ENCODE measurements at regions not wholly inside any gene's neighbourhood (a gene's known extent, or its start where the extent isn't known, plus 50 kb on each side); places are given as distances from the start of the nearest gene placed in this dataset.
"Not testable (repeated sequence)": the region's sequence is repeated elsewhere in the genome, so short reads cannot be mapped to it uniquely, and the experiment has no call there.

- DNase-seq (ENCODE audit: low spot score): no peak
Measured at GRCh38 chr13:44814161-44814560, 175.1 kb downstream of the NUFIP1 start.

GRCh38 chr13:44812818-44813217, 176.5 kb downstream of the NUFIP1 start:
- DNase-seq (ENCODE audit: low spot score): no peak

GRCh38 chr13:44810061-44810840, 179.0 kb downstream of the NUFIP1 start:
- DNase-seq (ENCODE audit: low spot score): no peak

DNA sequence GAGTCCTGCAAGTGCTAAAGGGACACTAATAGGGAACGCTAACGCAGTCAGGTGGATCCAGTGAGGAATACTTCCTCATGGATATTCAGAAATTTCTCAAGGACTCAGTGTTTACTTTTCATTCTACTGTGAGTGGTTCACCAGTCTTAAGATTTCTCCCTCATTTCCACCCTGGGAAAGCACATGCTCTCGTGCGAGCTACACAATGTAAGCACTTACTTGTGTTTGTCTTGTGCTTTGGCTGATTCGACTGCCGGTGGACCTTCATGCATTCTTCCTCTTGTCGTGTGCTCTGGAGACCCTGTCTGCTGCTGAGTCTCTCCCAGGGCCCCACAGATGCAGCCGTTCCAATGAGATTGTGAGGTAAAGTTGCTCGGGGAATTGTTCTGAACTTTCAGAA, 180.1 kb downstream of the NUFIP1 start:
- no peak for DNase-seq (ENCODE audit: low spot score)

DNA sequence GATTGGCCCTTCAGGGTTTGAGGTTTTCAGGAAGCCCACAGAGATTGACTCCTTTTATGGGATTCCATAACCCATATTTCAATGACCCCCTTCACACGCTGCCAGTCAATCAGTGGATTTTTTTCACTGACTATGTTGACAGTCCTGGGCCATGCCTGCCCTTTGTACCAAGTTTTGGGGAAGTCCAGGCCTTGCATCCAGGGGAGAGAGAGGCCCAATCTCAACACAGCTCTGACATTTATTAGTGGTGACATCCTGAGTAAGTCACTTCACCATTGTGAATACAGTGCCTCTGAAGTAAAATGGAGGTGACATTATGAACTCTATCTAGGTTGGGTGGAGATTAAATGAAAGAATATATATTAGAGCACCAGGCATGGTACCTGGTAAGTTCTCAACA, 181.1 kb downstream of the NUFIP1 start:
- DNase-seq (ENCODE audit: low spot score): no peak

GRCh38 chr13:44807449-44808034, 181.7 kb downstream of the NUFIP1 start:
- no peak for DNase-seq (ENCODE audit: low spot score)

DNA sequence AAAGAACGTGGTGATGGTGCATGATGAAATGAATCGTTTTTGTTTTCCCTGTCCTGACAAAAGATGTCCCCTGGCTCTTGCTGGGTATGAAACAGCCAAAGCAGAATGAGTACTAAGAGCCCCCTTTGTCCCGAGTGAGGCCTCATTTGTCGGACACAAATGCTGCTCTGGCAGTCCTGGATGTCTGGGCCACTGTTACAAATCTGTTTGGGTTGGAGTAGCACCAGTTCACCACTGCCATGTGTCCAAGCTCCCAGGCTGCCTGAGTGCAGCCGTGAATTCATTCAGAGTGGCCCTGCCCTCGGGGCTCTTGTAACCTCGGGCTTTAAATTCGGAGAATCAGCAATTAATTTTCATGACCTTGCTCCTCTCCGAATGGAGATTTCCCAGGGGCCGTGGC, 182.4 kb downstream of the NUFIP1 start:
- DNase-seq (ENCODE audit: low spot score): no peak

GRCh38 chr13:44805585-44805984, 183.7 kb downstream of the NUFIP1 start:
- no peak for DNase-seq (ENCODE audit: low spot score)

DNA sequence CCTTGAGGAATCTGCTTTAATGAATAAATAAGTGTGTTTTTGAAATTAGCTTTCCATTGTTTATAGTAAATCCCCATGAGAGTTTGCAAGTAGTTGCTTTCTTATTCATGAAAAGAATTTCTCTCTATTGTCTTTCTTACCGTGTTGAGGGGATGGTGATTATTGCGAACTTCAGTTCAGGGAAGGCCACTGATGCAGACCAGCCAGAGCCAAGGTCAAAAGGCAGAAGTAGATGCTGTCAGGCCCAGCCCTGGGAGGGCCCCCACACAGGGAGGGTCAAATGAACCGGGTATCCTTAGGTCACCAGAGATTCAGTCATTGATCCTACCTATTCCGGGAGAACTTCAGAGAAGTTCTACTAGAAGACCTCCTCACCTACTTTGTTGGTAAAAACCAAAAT, 185.9 kb downstream of the NUFIP1 start:
- DNase-seq (ENCODE audit: low spot score): no peak

DNA sequence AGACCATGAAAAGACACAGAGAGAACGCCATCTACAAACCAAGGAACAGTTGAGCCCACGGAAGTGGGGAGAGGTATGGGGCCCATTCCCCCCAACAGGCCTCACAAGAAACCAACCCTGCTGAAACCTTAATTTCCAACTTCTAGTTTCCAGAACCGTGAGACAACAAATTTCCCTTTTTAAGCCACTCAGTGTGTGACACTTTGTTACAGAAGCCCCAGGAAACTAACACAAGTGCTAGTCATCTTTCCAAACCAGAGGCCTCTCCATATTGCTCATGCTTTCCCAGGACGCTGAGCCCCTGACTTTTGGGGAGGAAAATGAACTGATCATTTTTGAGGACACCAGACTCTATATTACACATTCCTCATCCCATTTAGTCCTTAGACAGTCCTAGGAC, 186.8 kb downstream of the NUFIP1 start:
- DNase-seq (ENCODE audit: low spot score): no peak

GRCh38 chr13:44801990-44802389, 187.3 kb downstream of the NUFIP1 start:
- DNase-seq (ENCODE audit: low spot score): no peak

DNA sequence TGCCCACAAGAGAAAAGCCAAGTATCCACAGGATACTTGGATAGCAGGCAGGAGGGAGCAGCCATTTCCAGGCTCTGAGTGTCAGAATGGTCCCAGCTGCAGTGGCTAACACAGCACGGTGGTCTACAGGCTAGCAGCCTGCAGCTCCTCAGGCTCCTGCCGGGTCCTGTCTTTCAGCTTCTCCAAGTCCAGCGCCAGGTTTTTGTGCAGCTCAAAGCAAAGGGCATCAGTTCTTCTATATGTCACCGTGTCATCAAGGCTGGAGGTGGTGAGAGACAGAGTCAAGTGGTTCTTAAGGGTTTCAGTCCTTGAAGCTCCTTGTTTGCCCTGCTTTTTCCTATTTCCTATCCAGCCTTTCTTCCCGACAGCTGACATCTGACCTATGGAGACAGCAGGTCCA, 188.6 kb downstream of the NUFIP1 start:
- no peak for DNase-seq (ENCODE audit: low spot score)

DNA sequence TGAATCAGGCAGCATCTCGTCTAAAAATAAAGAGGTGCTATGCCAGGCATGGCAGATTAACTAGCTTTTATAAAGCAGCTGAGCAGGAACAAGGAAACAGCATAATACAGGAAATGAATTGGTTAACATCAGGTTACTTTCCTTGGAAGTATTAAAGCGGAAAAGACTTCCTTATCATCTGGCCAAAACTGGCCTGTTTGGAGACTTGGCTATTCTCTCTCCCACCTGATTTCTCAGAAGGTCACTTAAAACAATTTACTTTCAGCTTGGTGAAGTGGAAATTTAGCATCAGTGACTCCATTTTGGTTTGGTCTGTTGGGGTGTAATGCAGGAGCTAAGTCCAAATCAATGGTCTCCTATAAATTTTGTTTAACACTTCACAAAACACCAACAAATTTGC, 191.6 kb downstream of the NUFIP1 start:
- DNase-seq (ENCODE audit: low spot score): no peak

- DNase-seq (ENCODE audit: low spot score): no peak
Measured at GRCh38 chr13:44796597-44797490, 192.4 kb downstream of the NUFIP1 start.

- DNase-seq (ENCODE audit: low spot score): not testable (repeated sequence)
Measured at GRCh38 chr13:44796039-44796438, 193.2 kb downstream of the NUFIP1 start.

DNA sequence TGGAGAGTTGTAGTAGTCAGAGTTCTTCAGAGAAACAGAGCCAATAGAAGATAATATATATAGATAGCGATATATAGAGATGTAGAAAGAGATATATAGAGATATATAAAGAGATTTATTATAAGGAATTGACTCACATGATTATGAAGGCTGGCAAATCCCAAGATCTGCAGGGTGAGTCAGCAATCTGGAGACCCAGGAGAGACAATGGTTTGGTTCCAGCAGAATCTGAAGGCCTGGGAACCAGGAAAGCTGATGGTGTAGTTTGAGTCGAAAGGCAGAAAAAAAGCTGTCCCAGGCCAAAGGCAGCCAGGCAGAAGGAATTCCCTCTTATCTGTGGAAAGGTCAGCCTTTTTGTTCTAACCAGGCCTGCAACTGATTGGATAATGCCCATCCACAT, 194.1 kb downstream of the NUFIP1 start:
- DNase-seq (ENCODE audit: low spot score): no peak

- no peak for DNase-seq (ENCODE audit: low spot score)
Measured at GRCh38 chr13:44792096-44792495, 197.2 kb downstream of the NUFIP1 start.

GRCh38 chr13:44790289-44790688, 199.0 kb downstream of the NUFIP1 start:
- no peak for DNase-seq (ENCODE audit: low spot score)

GRCh38 chr13:44787617-44788016, 201.7 kb downstream of the NUFIP1 start:
- DNase-seq (ENCODE audit: low spot score): no peak

GRCh38 chr13:44786756-44787155, 202.5 kb downstream of the NUFIP1 start:
- no peak for DNase-seq (ENCODE audit: low spot score)

- no peak for DNase-seq (ENCODE audit: low spot score)
Measured at GRCh38 chr13:44785401-44785800, 203.9 kb downstream of the NUFIP1 start.

DNA sequence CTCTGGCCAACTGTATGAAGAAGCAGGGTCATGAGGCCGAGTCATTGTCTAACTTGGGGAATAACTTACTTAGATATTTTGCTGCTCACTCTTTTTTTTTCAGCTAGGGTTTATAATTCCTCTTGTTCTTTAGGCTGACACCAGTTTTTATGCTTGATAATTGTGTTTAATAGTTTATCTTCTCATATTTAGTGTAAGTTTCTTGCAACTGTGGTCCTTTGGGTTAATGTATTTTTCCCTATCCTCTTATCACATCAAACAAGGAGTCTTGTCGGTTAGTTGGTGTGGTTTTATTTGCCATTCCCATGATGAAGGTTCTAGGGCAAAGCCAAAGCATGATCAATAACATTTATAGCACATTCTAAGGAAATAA, 204.6 kb downstream of the NUFIP1 start:
- no peak for DNase-seq (ENCODE audit: low spot score)
